K562 (cell line): ENCODE measurements at regions not wholly inside any gene's neighbourhood (a gene's known extent, or its start where the extent isn't known, plus 50 kb on each side); places are given as distances from the start of the nearest gene placed in this dataset.

ENCODE experiments used
- ADNP ChIP-seq: fragments of 200-800 bp; sonication (Bioruptor generic); IDR thresholded peaks from 2 replicates; pipeline ENCODE4 v1.6.1; 2016; ENCODE audit warnings: missing genetic modification characterization, missing compliant biosample characterization
- ATF2 ChIP-seq: sonication (generic); formaldehyde crosslinking; IDR thresholded peaks from 2 replicates; pipeline ENCODE4 v1.8.1; 2022; ENCODE audit warnings: missing genetic modification reagents
- CBX5 ChIP-seq: IDR thresholded peaks from 2 replicates; pipeline ENCODE4 v1.6.1; 2014; ENCODE audit warnings: low read depth, borderline replicate concordance
- RAD21 ChIP-seq, 2 experiments: fragments of 250-450 bp in 1 of 2; fragments of 450-650 bp in 1 of 2; sonication (Bioruptor Pico) in 1 of 2; formaldehyde crosslinking in 1 of 2; IDR thresholded peaks in 1 of 2; conservative IDR thresholded peaks in 1 of 2; 2 replicates each; pipeline versions ENCODE4 v1.4.0 to v1.8.0; 2020 to 2022; ENCODE audit warnings: mild to moderate bottlenecking in 2 of 2, moderate library complexity in 1 of 2
- REST ChIP-seq, 2 experiments: fragments of 450-650 bp; formaldehyde crosslinking in 1 of 2; IDR thresholded peaks; 2 replicates each; pipeline versions ENCODE4 v1.4.0 to v1.6.1; 2014 to 2020; ENCODE audit warnings: mild to moderate bottlenecking in 2 of 2, borderline replicate concordance in 1 of 2, low read depth in 1 of 2
- SMARCA5 ChIP-seq: fragments of 450-650 bp; IDR thresholded peaks from 2 replicates; pipeline ENCODE4 v1.6.1; 2016
- TAF1 ChIP-seq: IDR thresholded peaks from 2 replicates; pipeline ENCODE4 v1.6.1; 2011; ENCODE audit warnings: mild to moderate bottlenecking, low read length, moderate library complexity; ENCODE audit not compliant: insufficient read depth, control insufficient read depth, severe bottlenecking; ENCODE audit errors: extremely low read depth
- TF ChIP-seq, protein P1 (sequence below), 3 experiments: IDR thresholded peaks in 2 of 3; conservative IDR thresholded peaks in 1 of 3; 2 replicates each; pipeline ENCODE4 v1.5.1; 2011 to 2012; ENCODE audit warnings: low read length in 3 of 3, mild to moderate bottlenecking in 3 of 3, control low read depth in 2 of 3, improper control_type of control experiment in 1 of 3, inconsistent platforms in 1 of 3, low read depth in 1 of 3, mixed read lengths in 1 of 3, moderate library complexity in 1 of 3; ENCODE audit not compliant: insufficient read depth in 2 of 3
- TF ChIP-seq, protein P2 (sequence below): sonication (generic); formaldehyde crosslinking; IDR thresholded peaks from 2 replicates; pipeline ENCODE4 v1.8.0; 2023; ENCODE audit warnings: mild to moderate bottlenecking, missing genetic modification reagents

DNA sequence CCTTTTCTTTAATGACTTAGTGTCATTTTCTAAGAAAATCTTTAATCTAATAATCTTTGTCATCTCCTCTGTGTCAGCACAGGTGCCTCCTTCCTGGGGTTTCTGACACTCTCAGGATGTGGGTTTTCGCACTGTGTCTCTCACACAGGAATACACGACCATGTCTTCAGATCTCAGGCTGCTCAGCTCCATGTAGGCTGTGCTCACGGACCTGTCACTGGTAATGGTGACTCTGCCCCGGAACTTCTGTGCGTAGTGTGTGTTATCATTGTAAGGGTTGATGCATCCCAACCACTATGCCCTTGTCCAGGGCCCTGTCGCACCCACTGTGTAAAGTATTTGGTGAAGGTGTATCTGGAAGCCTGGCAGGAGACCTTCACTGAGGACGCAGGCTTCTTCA, 647.8 kb downstream of the TMEM121 start:
- TF ChIP-seq ATF2 (CRISPR knock-in tag) (no peak), SMARCA5 (no peak), REST (IDR thresholded peaks at IDR 0.05; ENCODE audit: borderline replicate concordance) (no peak), REST (CRISPR knock-in tag; IDR thresholded peaks at IDR 0.05; ENCODE audit: low read depth) (no peak), RAD21 (CRISPR knock-in tag; conservative IDR thresholded peaks at IDR 0.05 in 1 of 2, IDR thresholded peaks at IDR 0.05 in 1 of 2) (no peak), TAF1 (no peak), ADNP (no peak), CBX5 (no peak)
- TF ChIP-seq, protein P1, sequence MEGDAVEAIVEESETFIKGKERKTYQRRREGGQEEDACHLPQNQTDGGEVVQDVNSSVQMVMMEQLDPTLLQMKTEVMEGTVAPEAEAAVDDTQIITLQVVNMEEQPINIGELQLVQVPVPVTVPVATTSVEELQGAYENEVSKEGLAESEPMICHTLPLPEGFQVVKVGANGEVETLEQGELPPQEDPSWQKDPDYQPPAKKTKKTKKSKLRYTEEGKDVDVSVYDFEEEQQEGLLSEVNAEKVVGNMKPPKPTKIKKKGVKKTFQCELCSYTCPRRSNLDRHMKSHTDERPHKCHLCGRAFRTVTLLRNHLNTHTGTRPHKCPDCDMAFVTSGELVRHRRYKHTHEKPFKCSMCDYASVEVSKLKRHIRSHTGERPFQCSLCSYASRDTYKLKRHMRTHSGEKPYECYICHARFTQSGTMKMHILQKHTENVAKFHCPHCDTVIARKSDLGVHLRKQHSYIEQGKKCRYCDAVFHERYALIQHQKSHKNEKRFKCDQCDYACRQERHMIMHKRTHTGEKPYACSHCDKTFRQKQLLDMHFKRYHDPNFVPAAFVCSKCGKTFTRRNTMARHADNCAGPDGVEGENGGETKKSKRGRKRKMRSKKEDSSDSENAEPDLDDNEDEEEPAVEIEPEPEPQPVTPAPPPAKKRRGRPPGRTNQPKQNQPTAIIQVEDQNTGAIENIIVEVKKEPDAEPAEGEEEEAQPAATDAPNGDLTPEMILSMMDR (IDR thresholded peaks at IDR 0.05 in 2 of 3, conservative IDR thresholded peaks at IDR 0.05 in 1 of 3; ENCODE audit: insufficient read depth in 2 of 3, low read depth in 1 of 3, low read length in 3 of 3) = no peak
- TF ChIP-seq, protein P2, sequence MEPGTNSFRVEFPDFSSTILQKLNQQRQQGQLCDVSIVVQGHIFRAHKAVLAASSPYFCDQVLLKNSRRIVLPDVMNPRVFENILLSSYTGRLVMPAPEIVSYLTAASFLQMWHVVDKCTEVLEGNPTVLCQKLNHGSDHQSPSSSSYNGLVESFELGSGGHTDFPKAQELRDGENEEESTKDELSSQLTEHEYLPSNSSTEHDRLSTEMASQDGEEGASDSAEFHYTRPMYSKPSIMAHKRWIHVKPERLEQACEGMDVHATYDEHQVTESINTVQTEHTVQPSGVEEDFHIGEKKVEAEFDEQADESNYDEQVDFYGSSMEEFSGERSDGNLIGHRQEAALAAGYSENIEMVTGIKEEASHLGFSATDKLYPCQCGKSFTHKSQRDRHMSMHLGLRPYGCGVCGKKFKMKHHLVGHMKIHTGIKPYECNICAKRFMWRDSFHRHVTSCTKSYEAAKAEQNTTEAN (CRISPR knock-in tag) = no peak
